ENCODE measurements at regions not wholly inside any gene's neighbourhood (a gene's known extent, or its start where the extent isn't known, plus 50 kb on each side); places are given as distances from the start of the nearest gene placed in this dataset.

DNA sequence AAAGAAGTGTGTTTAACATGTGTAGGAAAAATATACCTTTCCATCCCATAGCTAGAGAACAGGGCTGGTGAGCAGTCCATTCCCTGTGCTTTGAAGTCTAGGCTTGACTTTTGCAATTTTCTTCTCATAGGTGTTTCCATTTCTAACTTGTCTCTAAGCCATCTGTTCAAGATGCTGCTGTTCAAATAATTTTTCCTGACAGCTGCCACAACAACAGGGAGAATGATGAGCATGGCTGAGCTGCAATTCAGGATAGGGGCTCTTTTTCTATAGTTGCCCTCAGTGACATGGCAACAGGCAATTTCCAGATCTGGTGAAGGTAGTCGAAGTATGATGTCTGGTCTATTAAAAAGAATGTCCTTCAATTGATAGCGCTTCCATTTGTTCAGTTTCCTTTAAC is 103.0 kb upstream of the HS3ST5 start:
- no peaks in the 10 kb centered on the region for H3K36me3 ChIP-seq (ENCODE audit: control insufficient read depth, insufficient read depth, low read length)
- H3K4me3 ChIP-seq (replicated peaks; ENCODE audit: low read depth, low read length), result no peak overlapping the region
- no peaks in the 10 kb centered on the region for H3K27me3 ChIP-seq (replicated peaks; ENCODE audit: control insufficient read depth, insufficient read depth, low read length)
- TF ChIP-seq, protein P1, sequence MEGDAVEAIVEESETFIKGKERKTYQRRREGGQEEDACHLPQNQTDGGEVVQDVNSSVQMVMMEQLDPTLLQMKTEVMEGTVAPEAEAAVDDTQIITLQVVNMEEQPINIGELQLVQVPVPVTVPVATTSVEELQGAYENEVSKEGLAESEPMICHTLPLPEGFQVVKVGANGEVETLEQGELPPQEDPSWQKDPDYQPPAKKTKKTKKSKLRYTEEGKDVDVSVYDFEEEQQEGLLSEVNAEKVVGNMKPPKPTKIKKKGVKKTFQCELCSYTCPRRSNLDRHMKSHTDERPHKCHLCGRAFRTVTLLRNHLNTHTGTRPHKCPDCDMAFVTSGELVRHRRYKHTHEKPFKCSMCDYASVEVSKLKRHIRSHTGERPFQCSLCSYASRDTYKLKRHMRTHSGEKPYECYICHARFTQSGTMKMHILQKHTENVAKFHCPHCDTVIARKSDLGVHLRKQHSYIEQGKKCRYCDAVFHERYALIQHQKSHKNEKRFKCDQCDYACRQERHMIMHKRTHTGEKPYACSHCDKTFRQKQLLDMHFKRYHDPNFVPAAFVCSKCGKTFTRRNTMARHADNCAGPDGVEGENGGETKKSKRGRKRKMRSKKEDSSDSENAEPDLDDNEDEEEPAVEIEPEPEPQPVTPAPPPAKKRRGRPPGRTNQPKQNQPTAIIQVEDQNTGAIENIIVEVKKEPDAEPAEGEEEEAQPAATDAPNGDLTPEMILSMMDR (IDR thresholded peaks at IDR 0.05; ENCODE audit: insufficient read depth, low read length, poor library complexity, severe bottlenecking), result no peak
- no peak for DNase-seq (ENCODE audit: extremely low read depth, insufficient read length)

DNA sequence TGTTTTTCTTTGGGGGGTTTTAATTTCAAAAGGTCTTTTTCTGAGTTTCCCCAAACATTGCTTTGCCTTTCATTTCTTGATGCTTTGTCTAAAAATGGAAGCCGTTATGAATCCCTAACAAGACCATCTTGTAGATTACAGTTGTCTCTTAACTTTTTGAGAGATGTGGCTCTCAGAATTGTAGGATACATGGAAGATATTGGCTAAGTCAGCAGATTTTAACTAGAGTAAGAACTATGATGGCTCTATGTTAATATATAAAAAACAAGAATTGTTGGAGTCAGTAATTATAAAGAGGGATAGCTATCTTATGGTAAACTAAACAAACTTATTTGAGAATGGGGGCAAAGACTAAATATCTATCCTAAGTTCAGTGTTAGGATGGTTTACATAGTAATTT is 96.6 kb upstream of the HS3ST5 start:
- no peak for DNase-seq (ENCODE audit: extremely low read depth, insufficient read length)
- Histone ChIP-seq H3K27me3 (replicated peaks; ENCODE audit: control insufficient read depth, insufficient read depth, low read length) (no peaks in the 10 kb centered on the region), H3K36me3 (ENCODE audit: control insufficient read depth, insufficient read depth, low read length) (no peaks in the 10 kb centered on the region), H3K4me3 (replicated peaks; ENCODE audit: low read depth, low read length) (no peak overlapping the region)
- TF ChIP-seq, protein P1 (IDR thresholded peaks at IDR 0.05; ENCODE audit: insufficient read depth, low read length, poor library complexity, severe bottlenecking), result no peak

DNA sequence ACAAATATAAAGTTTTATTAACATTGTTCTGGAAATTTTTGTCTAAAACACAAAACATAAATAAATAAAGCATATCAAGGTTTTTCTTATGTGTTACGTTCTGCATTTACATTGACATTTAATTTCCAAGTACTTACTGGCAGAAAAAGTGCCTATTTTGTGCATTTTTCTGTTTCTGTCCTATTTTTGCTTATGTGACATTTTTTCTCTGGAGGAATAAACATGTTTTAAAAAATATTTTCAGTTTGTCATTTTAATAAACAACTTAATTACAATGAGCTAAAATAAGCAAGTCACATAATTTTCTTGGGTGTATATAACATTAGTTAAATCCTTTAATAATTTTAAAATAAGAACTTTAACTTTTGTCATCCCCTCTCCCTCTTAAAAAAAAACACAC is 94.4 kb upstream of the HS3ST5 start:
- no peak for DNase-seq (ENCODE audit: extremely low read depth, insufficient read length)
- Histone ChIP-seq H3K36me3 (ENCODE audit: control insufficient read depth, insufficient read depth, low read length) (no peaks in the 10 kb centered on the region), H3K27me3 (replicated peaks; ENCODE audit: control insufficient read depth, insufficient read depth, low read length) (no peaks in the 10 kb centered on the region), H3K4me3 (replicated peaks; ENCODE audit: low read depth, low read length) (no peak overlapping the region)
- TF ChIP-seq, protein P1 (IDR thresholded peaks at IDR 0.05; ENCODE audit: insufficient read depth, low read length, poor library complexity, severe bottlenecking), result no peak

DNA sequence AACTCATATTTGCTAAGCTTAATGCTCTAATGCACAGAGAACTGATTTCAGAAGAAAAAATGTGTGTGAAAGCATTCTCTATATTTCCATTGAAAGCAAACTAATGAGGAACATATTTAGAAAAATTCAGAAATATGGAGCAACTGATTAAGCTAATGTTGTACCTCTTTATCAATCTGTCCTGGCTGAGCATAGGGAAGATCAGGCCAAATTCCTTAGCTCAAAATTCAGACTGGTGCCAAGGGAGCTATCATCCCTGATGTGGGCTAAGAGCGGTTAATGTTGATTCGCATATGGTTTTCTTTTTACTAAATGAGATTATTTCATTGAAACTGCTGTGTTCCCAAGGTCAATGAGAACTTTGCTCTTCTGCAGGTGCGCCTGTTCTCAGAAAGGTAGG is 93.9 kb upstream of the HS3ST5 start:
- Histone ChIP-seq H3K4me3 (replicated peaks; ENCODE audit: low read depth, low read length) (no peak overlapping the region), H3K27me3 (replicated peaks; ENCODE audit: control insufficient read depth, insufficient read depth, low read length) (no peaks in the 10 kb centered on the region), H3K36me3 (ENCODE audit: control insufficient read depth, insufficient read depth, low read length) (no peaks in the 10 kb centered on the region)
- DNase-seq (ENCODE audit: extremely low read depth, insufficient read length), result no peak
- TF ChIP-seq, protein P1 (IDR thresholded peaks at IDR 0.05; ENCODE audit: insufficient read depth, low read length, poor library complexity, severe bottlenecking), result no peak

DNA sequence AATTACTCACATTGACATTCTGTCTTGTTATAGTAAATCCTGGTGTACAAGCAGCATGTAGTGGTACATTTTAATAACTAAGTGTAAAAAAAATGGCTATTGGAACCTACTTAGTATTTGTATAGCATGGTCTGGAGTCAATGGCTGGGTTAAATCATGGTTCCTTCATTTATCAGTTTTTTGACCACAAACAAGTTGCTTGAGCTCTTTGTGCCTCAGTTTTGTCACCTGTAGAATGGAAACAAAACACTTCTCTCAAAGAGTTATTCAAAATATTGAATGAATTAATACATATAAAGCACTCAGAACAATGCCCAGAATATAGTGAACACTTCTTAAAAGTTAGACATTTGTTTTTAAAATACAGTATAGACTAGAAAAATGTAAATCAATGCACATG is 93.2 kb upstream of the HS3ST5 start:
- TF ChIP-seq, protein P1 (IDR thresholded peaks at IDR 0.05; ENCODE audit: insufficient read depth, low read length, poor library complexity, severe bottlenecking), result no peak
- no peak for DNase-seq (ENCODE audit: extremely low read depth, insufficient read length)
- H3K36me3 ChIP-seq (ENCODE audit: control insufficient read depth, insufficient read depth, low read length), result no peaks in the 10 kb centered on the region
- H3K27me3 ChIP-seq (replicated peaks; ENCODE audit: control insufficient read depth, insufficient read depth, low read length), result no peaks in the 10 kb centered on the region
- no peak overlapping the region for H3K4me3 ChIP-seq (replicated peaks; ENCODE audit: low read depth, low read length)

DNA sequence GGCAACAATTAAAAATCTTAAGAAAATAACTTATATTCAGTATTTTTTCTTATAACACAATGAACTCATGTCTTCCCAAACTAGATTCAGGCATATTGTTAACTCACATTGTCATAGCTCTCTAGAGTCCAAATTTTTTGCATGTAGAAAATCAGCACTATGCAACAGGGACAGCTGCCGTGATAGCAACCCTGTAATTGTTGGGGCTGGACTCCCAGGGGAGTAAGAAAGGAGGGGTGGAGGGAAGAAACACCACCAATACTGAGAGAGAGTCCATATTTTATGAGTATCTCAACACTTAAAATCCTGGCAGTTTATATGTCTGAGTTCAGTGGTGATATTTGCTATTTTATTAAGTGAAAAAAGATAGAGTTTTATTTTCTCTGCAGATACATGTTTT is 89.6 kb upstream of the HS3ST5 start:
- Histone ChIP-seq H3K4me3 (replicated peaks; ENCODE audit: low read depth, low read length) (no peak overlapping the region), H3K36me3 (ENCODE audit: control insufficient read depth, insufficient read depth, low read length) (no peaks in the 10 kb centered on the region), H3K27me3 (replicated peaks; ENCODE audit: control insufficient read depth, insufficient read depth, low read length) (no peaks in the 10 kb centered on the region)
- no peak for DNase-seq (ENCODE audit: extremely low read depth, insufficient read length)
- TF ChIP-seq, protein P1 (IDR thresholded peaks at IDR 0.05; ENCODE audit: insufficient read depth, low read length, poor library complexity, severe bottlenecking), result no peak
